ENCODE measurements at regions not wholly inside any gene's neighbourhood (a gene's known extent, or its start where the extent isn't known, plus 50 kb on each side); places are given as distances from the start of the nearest gene placed in this dataset.

GRCh38 chr17:71331754-71332325 lies 789.0 kb upstream of the SOX9 start:
- no peak for DNase-seq (ENCODE audit: low read depth)

- DNase-seq (ENCODE audit: low read depth), result peak; percentile 10
Measured at GRCh38 chr17:71334048-71334751, 786.6 kb upstream of the SOX9 start.

GRCh38 chr17:71335212-71335611 lies 785.6 kb upstream of the SOX9 start:
- no peak for DNase-seq (ENCODE audit: low read depth)

GRCh38 chr17:71337938-71338337 lies 782.9 kb upstream of the SOX9 start:
- DNase-seq (ENCODE audit: low read depth), result peak; percentile 20

- DNase-seq (ENCODE audit: low read depth), result peak; percentile 51
Measured at GRCh38 chr17:71338396-71338795, 782.4 kb upstream of the SOX9 start.

GRCh38 chr17:71339206-71339605 lies 781.6 kb upstream of the SOX9 start:
- DNase-seq (ENCODE audit: low read depth), result no peak

- DNase-seq (ENCODE audit: low read depth), result no peak
Measured at GRCh38 chr17:71342737-71343136, 778.1 kb upstream of the SOX9 start.

- DNase-seq (ENCODE audit: low read depth), result peak; percentile 44
Measured at GRCh38 chr17:71349908-71350600, 770.8 kb upstream of the SOX9 start.

GRCh38 chr17:71360301-71360700 lies 760.5 kb upstream of the SOX9 start:
- peak; percentile 7 for DNase-seq (ENCODE audit: low read depth)

GRCh38 chr17:71361656-71362450 lies 759.0 kb upstream of the SOX9 start:
- peak; percentile 73 for DNase-seq (ENCODE audit: low read depth)

GRCh38 chr17:71363661-71364060 lies 757.2 kb upstream of the SOX9 start:
- no peak for DNase-seq (ENCODE audit: low read depth)

GRCh38 chr17:71371809-71372208 lies 749.0 kb upstream of the SOX9 start:
- DNase-seq (ENCODE audit: low read depth), result no peak

- no peak for DNase-seq (ENCODE audit: low read depth)
Measured at GRCh38 chr17:71375948-71376347, 744.9 kb upstream of the SOX9 start.

- no peak for DNase-seq (ENCODE audit: low read depth)
Measured at GRCh38 chr17:71376933-71377332, 743.9 kb upstream of the SOX9 start.

GRCh38 chr17:71378036-71378435 lies 742.8 kb upstream of the SOX9 start:
- no peak for DNase-seq (ENCODE audit: low read depth)

- no peak for DNase-seq (ENCODE audit: low read depth)
Measured at GRCh38 chr17:71378741-71379140, 742.1 kb upstream of the SOX9 start.

- DNase-seq (ENCODE audit: low read depth), result no peak
Measured at GRCh38 chr17:71379512-71379911, 741.3 kb upstream of the SOX9 start.

- no peak for DNase-seq (ENCODE audit: low read depth)
Measured at GRCh38 chr17:71380535-71380934, 740.3 kb upstream of the SOX9 start.

- DNase-seq (ENCODE audit: low read depth), result no peak
Measured at GRCh38 chr17:71380936-71381335, 739.9 kb upstream of the SOX9 start.

GRCh38 chr17:71383091-71383490 lies 737.7 kb upstream of the SOX9 start:
- DNase-seq (ENCODE audit: low read depth), result no peak

- no peak for DNase-seq (ENCODE audit: low read depth)
Measured at GRCh38 chr17:71387456-71387855, 733.4 kb upstream of the SOX9 start.

GRCh38 chr17:71392715-71393567 lies 727.9 kb upstream of the SOX9 start:
- peak; percentile 71 for DNase-seq (ENCODE audit: low read depth)

Data from iris pigment epithelial cell (primary cell).